Liver (tissue), 8 donors: ENCODE measurements at regions not wholly inside any gene's neighbourhood (a gene's known extent, or its start where the extent isn't known, plus 50 kb on each side); places are given as distances from the start of the nearest gene placed in this dataset.

Experiments used
- DNase-seq: peaks from one replicate; pipeline ENCODE4 v3.0.0-alpha.2; 2017; ENCODE audit warnings: low spot score
- H3K27ac ChIP-seq, 2 donors: one replicate each; pipeline ENCODE4 v1.7.0; 2013; ENCODE audit warnings: inconsistent platforms in 2 of 2, low read length in 2 of 2, control low read depth in 1 of 2, low read depth in 1 of 2, mild to moderate bottlenecking in 1 of 2
- H3K27me3 ChIP-seq, 4 donors: one replicate each; pipeline versions ENCODE4 v1.6.1 to v1.7.0; 2013; ENCODE audit warnings: low read length in 3 of 4, inconsistent platforms in 1 of 4, mild to moderate bottlenecking in 1 of 4, moderate library complexity in 1 of 4; ENCODE audit not compliant: control insufficient read depth in 4 of 4, insufficient read depth in 4 of 4
- H3K36me3 ChIP-seq, 4 donors: one replicate each; pipeline versions ENCODE4 v1.6.1 to v1.7.0; 2013; ENCODE audit warnings: low read length in 3 of 4, mild to moderate bottlenecking in 3 of 4, low read depth in 1 of 4, moderate library complexity in 1 of 4; ENCODE audit not compliant: control insufficient read depth in 4 of 4, insufficient read depth in 3 of 4
- H3K4me1 ChIP-seq, 4 donors: one replicate each; pipeline versions ENCODE4 v1.6.1 to v1.7.0; 2013; ENCODE audit warnings: low read length in 3 of 4, mild to moderate bottlenecking in 3 of 4, moderate library complexity in 1 of 4; ENCODE audit not compliant: control insufficient read depth in 4 of 4, insufficient read depth in 4 of 4
- H3K4me3 ChIP-seq, 3 donors: one replicate each; pipeline versions ENCODE4 v1.6.1 to v1.7.0; 2013; ENCODE audit warnings: low read length in 3 of 3, control low read depth in 1 of 3, low read depth in 1 of 3, mild to moderate bottlenecking in 1 of 3
- H3K9ac ChIP-seq, 2 donors: one replicate each; pipeline ENCODE4 v1.7.0; 2013; ENCODE audit warnings: low read length in 2 of 2, mild to moderate bottlenecking in 2 of 2, moderate library complexity in 2 of 2, control low read depth in 1 of 2, low read depth in 1 of 2
- H3K9me3 ChIP-seq, 4 donors: one replicate each; pipeline versions ENCODE4 v1.6.1 to v1.7.0; 2013; ENCODE audit warnings: low read length in 3 of 4; ENCODE audit not compliant: control insufficient read depth in 4 of 4
- EGR1 ChIP-seq, 2 donors: IDR thresholded peaks; 2 replicates each; pipeline ENCODE4 v1.6.1; 2016 to 2018; ENCODE audit warnings: antibody characterized with exemption in 2 of 2, low read depth in 2 of 2
- FOXA1 ChIP-seq: IDR thresholded peaks from 2 replicates; pipeline ENCODE4 v1.6.1; 2016; ENCODE audit warnings: antibody characterized with exemption
- FOXA2 ChIP-seq: IDR thresholded peaks from 2 replicates; pipeline ENCODE4 v1.6.1; 2016; ENCODE audit warnings: antibody characterized with exemption
- GABPA ChIP-seq, 2 donors: IDR thresholded peaks in 1 of 2; conservative IDR thresholded peaks in 1 of 2; 2 replicates each; pipeline ENCODE4 v1.6.1; 2016; ENCODE audit warnings: antibody characterized with exemption in 2 of 2, mild to moderate bottlenecking in 1 of 2, moderate library complexity in 1 of 2
- NR2F2 ChIP-seq: IDR thresholded peaks from 2 replicates; pipeline ENCODE4 v1.6.1; 2016; ENCODE audit warnings: antibody characterized with exemption
- RAD21 ChIP-seq, 2 donors: IDR thresholded peaks; 2 replicates each; pipeline ENCODE4 v1.6.1; 2016; ENCODE audit warnings: antibody characterized with exemption in 2 of 2, mild to moderate bottlenecking in 2 of 2
- RXRA ChIP-seq, 2 donors: IDR thresholded peaks; 2 replicates each; pipeline ENCODE4 v1.6.1; 2017 to 2018; ENCODE audit warnings: antibody characterized with exemption in 2 of 2, mild to moderate bottlenecking in 1 of 2
- SP1 ChIP-seq: IDR thresholded peaks from 2 replicates; pipeline ENCODE4 v1.6.1; 2018; ENCODE audit warnings: antibody characterized with exemption, mild to moderate bottlenecking
- YY1 ChIP-seq: IDR thresholded peaks from 2 replicates; pipeline ENCODE4 v1.6.1; 2016; ENCODE audit warnings: antibody characterized with exemption, mild to moderate bottlenecking
- WGBS: extraction: QIAGEN DNeasy Blood & Tissue Kit; methylation state at CpG from one replicate; pipeline ENCODE4 v1.1.7; 2013; 5-methylcytosine and 5-hydroxymethylcytosine counted together
- TF ChIP-seq, protein P1 (sequence below): IDR thresholded peaks from 2 replicates; pipeline ENCODE4 v1.6.1; 2016; ENCODE audit warnings: antibody characterized with exemption
- TF ChIP-seq, protein P2 (sequence below): IDR thresholded peaks from 2 replicates; pipeline ENCODE4 v1.6.1; 2016; ENCODE audit warnings: antibody characterized with exemption, mild to moderate bottlenecking
- TF ChIP-seq, protein P3 (sequence below): fragments of 150-350 bp; IDR thresholded peaks from 2 replicates; pipeline ENCODE4 v1.5.1; 2017; ENCODE audit warnings: improper control_type of control experiment, low read depth, low read length; ENCODE audit not compliant: missing input control
- donor health status: healthy.
- donor health status: healthy.
- donor health status: healthy.
- donor health status: healthy.
- donor health status: healthy.

DNA sequence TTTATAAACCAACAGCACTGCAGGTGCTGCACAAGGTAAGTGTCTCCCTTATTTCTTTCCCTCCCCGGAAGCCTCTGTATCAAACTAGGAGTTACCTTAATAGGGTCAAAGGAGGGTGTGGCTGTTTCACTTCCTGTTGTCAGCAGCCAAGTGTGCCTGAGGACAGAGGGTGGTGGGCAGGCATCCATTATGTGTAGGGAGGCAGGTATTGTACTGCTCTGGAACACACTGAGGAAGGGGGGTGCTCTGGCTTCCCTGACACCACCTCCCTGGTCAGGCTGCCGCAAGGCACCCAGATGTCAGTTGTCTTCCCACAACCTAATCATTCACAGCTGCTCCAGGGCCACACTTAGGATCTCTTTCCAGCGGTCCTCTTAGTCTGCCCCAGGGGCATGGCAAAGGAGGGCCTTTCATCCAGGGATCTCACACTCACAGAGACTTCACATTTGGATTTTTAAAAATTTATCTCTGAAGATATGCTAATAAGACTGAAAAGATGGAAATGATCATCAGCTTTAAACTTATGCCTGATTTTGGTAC, 132.0 kb upstream of the ARHGAP5 start:
- Histone ChIP-seq H3K9ac (no peak overlapping the region), H3K27ac (no peak overlapping the region), H3K4me3 (no peak overlapping the region), H3K36me3 (no peaks in the 10 kb centered on the region), H3K4me1 (no peaks in the 10 kb centered on the region), H3K27me3 (no peaks in the 10 kb centered on the region), H3K9me3 (no peaks in the 10 kb centered on the region)
- no peak for DNase-seq
- TF ChIP-seq, protein P1, sequence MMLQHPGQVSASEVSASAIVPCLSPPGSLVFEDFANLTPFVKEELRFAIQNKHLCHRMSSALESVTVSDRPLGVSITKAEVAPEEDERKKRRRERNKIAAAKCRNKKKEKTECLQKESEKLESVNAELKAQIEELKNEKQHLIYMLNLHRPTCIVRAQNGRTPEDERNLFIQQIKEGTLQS: no peak
- no peak for TF ChIP-seq GABPA (IDR thresholded peaks at IDR 0.05 in 1 of 2, conservative IDR thresholded peaks at IDR 0.05 in 1 of 2)
- no peak for TF ChIP-seq RAD21 (IDR thresholded peaks at IDR 0.05)
- TF ChIP-seq YY1: no peak
- TF ChIP-seq, protein P2, sequence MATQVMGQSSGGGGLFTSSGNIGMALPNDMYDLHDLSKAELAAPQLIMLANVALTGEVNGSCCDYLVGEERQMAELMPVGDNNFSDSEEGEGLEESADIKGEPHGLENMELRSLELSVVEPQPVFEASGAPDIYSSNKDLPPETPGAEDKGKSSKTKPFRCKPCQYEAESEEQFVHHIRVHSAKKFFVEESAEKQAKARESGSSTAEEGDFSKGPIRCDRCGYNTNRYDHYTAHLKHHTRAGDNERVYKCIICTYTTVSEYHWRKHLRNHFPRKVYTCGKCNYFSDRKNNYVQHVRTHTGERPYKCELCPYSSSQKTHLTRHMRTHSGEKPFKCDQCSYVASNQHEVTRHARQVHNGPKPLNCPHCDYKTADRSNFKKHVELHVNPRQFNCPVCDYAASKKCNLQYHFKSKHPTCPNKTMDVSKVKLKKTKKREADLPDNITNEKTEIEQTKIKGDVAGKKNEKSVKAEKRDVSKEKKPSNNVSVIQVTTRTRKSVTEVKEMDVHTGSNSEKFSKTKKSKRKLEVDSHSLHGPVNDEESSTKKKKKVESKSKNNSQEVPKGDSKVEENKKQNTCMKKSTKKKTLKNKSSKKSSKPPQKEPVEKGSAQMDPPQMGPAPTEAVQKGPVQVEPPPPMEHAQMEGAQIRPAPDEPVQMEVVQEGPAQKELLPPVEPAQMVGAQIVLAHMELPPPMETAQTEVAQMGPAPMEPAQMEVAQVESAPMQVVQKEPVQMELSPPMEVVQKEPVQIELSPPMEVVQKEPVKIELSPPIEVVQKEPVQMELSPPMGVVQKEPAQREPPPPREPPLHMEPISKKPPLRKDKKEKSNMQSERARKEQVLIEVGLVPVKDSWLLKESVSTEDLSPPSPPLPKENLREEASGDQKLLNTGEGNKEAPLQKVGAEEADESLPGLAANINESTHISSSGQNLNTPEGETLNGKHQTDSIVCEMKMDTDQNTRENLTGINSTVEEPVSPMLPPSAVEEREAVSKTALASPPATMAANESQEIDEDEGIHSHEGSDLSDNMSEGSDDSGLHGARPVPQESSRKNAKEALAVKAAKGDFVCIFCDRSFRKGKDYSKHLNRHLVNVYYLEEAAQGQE: no peak
- TF ChIP-seq FOXA2: no peak
- no peak for TF ChIP-seq RXRA (IDR thresholded peaks at IDR 0.05)
- TF ChIP-seq FOXA1: no peak
- TF ChIP-seq, protein P3, sequence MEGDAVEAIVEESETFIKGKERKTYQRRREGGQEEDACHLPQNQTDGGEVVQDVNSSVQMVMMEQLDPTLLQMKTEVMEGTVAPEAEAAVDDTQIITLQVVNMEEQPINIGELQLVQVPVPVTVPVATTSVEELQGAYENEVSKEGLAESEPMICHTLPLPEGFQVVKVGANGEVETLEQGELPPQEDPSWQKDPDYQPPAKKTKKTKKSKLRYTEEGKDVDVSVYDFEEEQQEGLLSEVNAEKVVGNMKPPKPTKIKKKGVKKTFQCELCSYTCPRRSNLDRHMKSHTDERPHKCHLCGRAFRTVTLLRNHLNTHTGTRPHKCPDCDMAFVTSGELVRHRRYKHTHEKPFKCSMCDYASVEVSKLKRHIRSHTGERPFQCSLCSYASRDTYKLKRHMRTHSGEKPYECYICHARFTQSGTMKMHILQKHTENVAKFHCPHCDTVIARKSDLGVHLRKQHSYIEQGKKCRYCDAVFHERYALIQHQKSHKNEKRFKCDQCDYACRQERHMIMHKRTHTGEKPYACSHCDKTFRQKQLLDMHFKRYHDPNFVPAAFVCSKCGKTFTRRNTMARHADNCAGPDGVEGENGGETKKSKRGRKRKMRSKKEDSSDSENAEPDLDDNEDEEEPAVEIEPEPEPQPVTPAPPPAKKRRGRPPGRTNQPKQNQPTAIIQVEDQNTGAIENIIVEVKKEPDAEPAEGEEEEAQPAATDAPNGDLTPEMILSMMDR: no peak
- TF ChIP-seq SP1: no peak
- 85% methylated on average over 3 of the region's 3 CpGs for WGBS

DNA sequence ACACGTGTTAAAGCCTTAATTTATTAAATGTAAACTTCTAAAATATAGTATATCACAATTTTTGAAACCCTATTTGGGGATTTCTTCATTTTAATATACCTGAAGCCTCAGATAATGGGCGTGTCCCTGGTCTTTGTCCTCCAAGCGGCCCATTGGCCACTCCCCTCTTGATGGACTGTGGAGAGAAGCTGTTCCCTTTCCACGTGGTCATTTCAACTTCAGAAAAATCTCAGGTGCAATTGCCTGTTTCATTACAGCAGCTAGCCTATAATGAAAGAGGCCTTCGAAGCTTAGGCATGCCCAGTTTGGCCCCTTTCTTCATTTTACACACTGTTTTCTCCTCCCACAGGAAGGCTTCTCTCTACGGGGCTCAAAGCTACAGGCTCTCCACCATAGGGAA, 131.4 kb upstream of the ARHGAP5 start:
- TF ChIP-seq NR2F2: no peak
- no peak for TF ChIP-seq FOXA2
- TF ChIP-seq, protein P3: no peak
- TF ChIP-seq RAD21 (IDR thresholded peaks at IDR 0.05): no peak
- TF ChIP-seq EGR1 (IDR thresholded peaks at IDR 0.05; ENCODE audit: low read depth in 2 of 2): no peak
- no peak for TF ChIP-seq FOXA1
- H3K9ac ChIP-seq: no peak overlapping the region
- 80% methylated on average over 6 of the region's 6 CpGs for WGBS
- no peaks in the 10 kb centered on the region for H3K27me3 ChIP-seq
- no peak overlapping the region for H3K27ac ChIP-seq
- H3K9me3 ChIP-seq: no peaks in the 10 kb centered on the region
- H3K4me1 ChIP-seq: no peaks in the 10 kb centered on the region
- no peaks in the 10 kb centered on the region for H3K36me3 ChIP-seq
- DNase-seq: no peak
- no peak overlapping the region for H3K4me3 ChIP-seq
